Astrocyte (in vitro differentiated cells and primary cell): ENCODE measurements at regions not wholly inside any gene's neighbourhood (a gene's known extent, or its start where the extent isn't known, plus 50 kb on each side); places are given as distances from the start of the nearest gene placed in this dataset.

Experiments used
- DNase-seq: peaks from one replicate; pipeline ENCODE4 v3.0.0-alpha.2; 2010; ENCODE audit warnings: low read depth
- FAIRE-seq: peaks from 2 replicates; lab custom pipeline; 2011; peaks lifted over from hg19 to GRCh38; lab: Jason Lieb, UNC
- H2AFZ ChIP-seq: 2 replicates; pipeline ENCODE4 v1.6.0; 2012; ENCODE audit warnings: low read depth, low read length, inconsistent platforms
- H3K27ac ChIP-seq: 2 replicates; pipeline ENCODE4 v1.5.1; 2011; ENCODE audit warnings: low read depth, low read length, inconsistent platforms
- H3K27me3 ChIP-seq: 2 replicates; pipeline ENCODE4 v1.6.0; 2011; ENCODE audit warnings: low read length, inconsistent platforms; ENCODE audit not compliant: insufficient read depth
- H3K36me3 ChIP-seq: 2 replicates; pipeline ENCODE4 v1.5.1; 2011; ENCODE audit warnings: low read length, inconsistent platforms; ENCODE audit not compliant: insufficient read depth
- H3K4me1 ChIP-seq: 2 replicates; pipeline ENCODE4 v1.5.1; 2011; ENCODE audit warnings: low read length, inconsistent platforms; ENCODE audit not compliant: insufficient read depth
- H3K4me2 ChIP-seq: 2 replicates; pipeline ENCODE4 v1.6.0; 2012; ENCODE audit warnings: low read length, inconsistent platforms
- H3K4me3 ChIP-seq: 2 replicates; pipeline ENCODE4 v1.5.1; 2011; ENCODE audit warnings: low read depth, mild to moderate bottlenecking, low read length, inconsistent platforms; ENCODE audit not compliant: insufficient read depth
- H3K79me2 ChIP-seq: 2 replicates; pipeline ENCODE4 v1.6.0; 2012; ENCODE audit warnings: mild to moderate bottlenecking, low read length, inconsistent platforms; ENCODE audit not compliant: insufficient read depth
- H3K9ac ChIP-seq: 2 replicates; pipeline ENCODE4 v1.6.0; 2012; ENCODE audit warnings: mild to moderate bottlenecking, low read length, inconsistent platforms
- H3K9me3 ChIP-seq: 2 replicates; pipeline ENCODE4 v1.5.1; 2012; ENCODE audit warnings: low read depth, mild to moderate bottlenecking, low read length, inconsistent platforms; ENCODE audit not compliant: insufficient read depth
- H4K20me1 ChIP-seq: 2 replicates; pipeline ENCODE4 v1.6.0; 2012; ENCODE audit warnings: low read length, inconsistent platforms; ENCODE audit not compliant: insufficient read depth
- H3K27ac Mint-ChIP-seq: one replicate; pipeline ENCODE4 v1.8.0; 2021; ENCODE audit warnings: mild to moderate bottlenecking, mixed read lengths; ENCODE audit not compliant: unreplicated experiment
- H3K27me3 Mint-ChIP-seq: one replicate; pipeline ENCODE4 v1.8.0; 2021; ENCODE audit warnings: low read depth, mixed read lengths; ENCODE audit not compliant: unreplicated experiment
- H3K36me3 Mint-ChIP-seq: one replicate; pipeline ENCODE4 v1.8.0; 2021; ENCODE audit warnings: low read depth, mixed read lengths; ENCODE audit not compliant: unreplicated experiment
- H3K4me1 Mint-ChIP-seq: one replicate; pipeline ENCODE4 v1.8.0; 2021; ENCODE audit warnings: low read depth, mixed read lengths; ENCODE audit not compliant: unreplicated experiment
- H3K4me3 Mint-ChIP-seq: one replicate; pipeline ENCODE4 v1.8.0; 2021; ENCODE audit warnings: mild to moderate bottlenecking, moderate library complexity, mixed read lengths; ENCODE audit not compliant: unreplicated experiment
- H3K9me3 Mint-ChIP-seq: one replicate; pipeline ENCODE4 v1.8.0; 2021; ENCODE audit warnings: mild to moderate bottlenecking, mixed read lengths; ENCODE audit not compliant: unreplicated experiment
- CTCF ChIP-seq: IDR thresholded peaks from 2 replicates; pipeline ENCODE4 v1.5.1; 2011; ENCODE audit warnings: low read depth, mild to moderate bottlenecking, inconsistent platforms, low read length, moderate library complexity; ENCODE audit not compliant: insufficient read depth
- EZH2 ChIP-seq: IDR thresholded peaks from 2 replicates; pipeline ENCODE4 v1.6.1; 2012; ENCODE audit warnings: mild to moderate bottlenecking, low read length, inconsistent platforms; ENCODE audit not compliant: insufficient read depth

GRCh38 chr4:31715302-31715701, 995.1 kb downstream of the PCDH7 start:
- no peaks in the 10 kb centered on the region for H3K79me2 ChIP-seq
- no peaks in the 10 kb centered on the region for H3K4me1 Mint-ChIP-seq
- no peak overlapping the region for H3K9ac ChIP-seq
- no peak overlapping the region for H3K27ac Mint-ChIP-seq
- no peaks in the 10 kb centered on the region for H3K9me3 Mint-ChIP-seq
- H3K27me3 Mint-ChIP-seq = no peaks in the 10 kb centered on the region
- FAIRE-seq (no peak), DNase-seq (no peak)
- H3K4me2 ChIP-seq = no peak overlapping the region
- TF ChIP-seq CTCF = no peak
- no peak for TF ChIP-seq EZH2
- no peaks in the 10 kb centered on the region for H3K36me3 ChIP-seq
- H3K27me3 ChIP-seq = no peaks in the 10 kb centered on the region
- H3K4me3 ChIP-seq = no peak overlapping the region
- no peaks in the 10 kb centered on the region for H4K20me1 ChIP-seq
- no peaks in the 10 kb centered on the region for H3K4me1 ChIP-seq
- no peaks in the 10 kb centered on the region for H3K36me3 Mint-ChIP-seq
- no peaks in the 10 kb centered on the region for H3K9me3 ChIP-seq
- H2AFZ ChIP-seq = no peak overlapping the region
- H3K27ac ChIP-seq = no peak overlapping the region
- no peak overlapping the region for H3K4me3 Mint-ChIP-seq

GRCh38 chr4:31727030-31727429, 1006.9 kb downstream of the PCDH7 start:
- H3K4me2 ChIP-seq = no peak overlapping the region
- H3K9ac ChIP-seq = no peak overlapping the region
- H3K4me1 Mint-ChIP-seq = no peaks in the 10 kb centered on the region
- H2AFZ ChIP-seq = no peak overlapping the region
- H4K20me1 ChIP-seq = no peaks in the 10 kb centered on the region
- FAIRE-seq = no peak
- H3K9me3 Mint-ChIP-seq = no peaks in the 10 kb centered on the region
- TF ChIP-seq EZH2 (no peak), CTCF (no peak)
- no peaks in the 10 kb centered on the region for H3K9me3 ChIP-seq
- no peaks in the 10 kb centered on the region for H3K4me1 ChIP-seq
- no peak overlapping the region for H3K4me3 ChIP-seq
- H3K4me3 Mint-ChIP-seq = no peak overlapping the region
- H3K27ac Mint-ChIP-seq = no peak overlapping the region
- no peaks in the 10 kb centered on the region for H3K36me3 ChIP-seq
- H3K27me3 ChIP-seq = no peaks in the 10 kb centered on the region
- no peak for DNase-seq
- no peaks in the 10 kb centered on the region for H3K27me3 Mint-ChIP-seq
- H3K36me3 Mint-ChIP-seq = no peaks in the 10 kb centered on the region
- H3K79me2 ChIP-seq = no peaks in the 10 kb centered on the region
- no peak overlapping the region for H3K27ac ChIP-seq

DNA sequence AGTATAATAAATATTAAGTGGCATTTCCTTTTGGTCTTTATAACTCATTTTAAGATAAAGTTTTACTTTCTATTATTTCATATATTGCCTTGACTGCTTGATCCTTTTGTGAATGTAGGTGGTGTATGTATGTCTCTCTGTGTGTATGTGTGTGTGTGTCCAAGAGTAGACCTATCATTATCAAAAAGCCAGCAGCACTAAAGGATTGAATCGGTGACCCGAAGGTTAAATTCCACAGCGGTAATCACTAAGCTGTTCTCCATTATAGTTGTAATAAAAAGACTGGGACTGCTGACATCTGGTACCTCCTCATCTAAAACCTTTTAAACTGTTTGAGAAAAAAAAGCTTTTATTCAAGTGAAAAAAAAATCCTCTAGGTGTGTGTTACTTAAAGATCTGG, 1014.8 kb downstream of the PCDH7 start:
- Histone ChIP-seq H3K27me3 (no peaks in the 10 kb centered on the region), H3K27ac (no peak overlapping the region), H3K9me3 (no peaks in the 10 kb centered on the region), H3K4me1 (no peaks in the 10 kb centered on the region), H3K4me2 (no peak overlapping the region), H3K4me3 (no peak overlapping the region), H4K20me1 (no peaks in the 10 kb centered on the region), H2AFZ (no peak overlapping the region), H3K36me3 (no peaks in the 10 kb centered on the region), H3K9ac (no peak overlapping the region), H3K79me2 (no peaks in the 10 kb centered on the region)
- Mint-ChIP-seq H3K27ac (no peak overlapping the region), H3K4me3 (no peak overlapping the region), H3K4me1 (no peaks in the 10 kb centered on the region), H3K9me3 (no peaks in the 10 kb centered on the region), H3K27me3 (no peaks in the 10 kb centered on the region), H3K36me3 (no peaks in the 10 kb centered on the region)
- DNase-seq (no peak), FAIRE-seq (no peak)
- TF ChIP-seq CTCF (no peak), EZH2 (no peak)
